AG09319 (cell line): ENCODE measurements at regions not wholly inside any gene's neighbourhood (a gene's known extent, or its start where the extent isn't known, plus 50 kb on each side); places are given as distances from the start of the nearest gene placed in this dataset.
"Not testable (repeated sequence)": the region's sequence is repeated elsewhere in the genome, so short reads cannot be mapped to it uniquely, and the experiment has no call there.

Experiments used
- DNase-seq: peaks from one replicate; pipeline ENCODE4 v3.0.0-alpha.2; 2010; ENCODE audit warnings: low read depth; ENCODE audit errors: extremely low read depth
- TF ChIP-seq, protein P1 (sequence below): IDR thresholded peaks from 2 replicates; pipeline ENCODE4 v1.5.1; 2011; ENCODE audit warnings: low read depth, mild to moderate bottlenecking, inconsistent platforms, low read length, moderate library complexity

DNA sequence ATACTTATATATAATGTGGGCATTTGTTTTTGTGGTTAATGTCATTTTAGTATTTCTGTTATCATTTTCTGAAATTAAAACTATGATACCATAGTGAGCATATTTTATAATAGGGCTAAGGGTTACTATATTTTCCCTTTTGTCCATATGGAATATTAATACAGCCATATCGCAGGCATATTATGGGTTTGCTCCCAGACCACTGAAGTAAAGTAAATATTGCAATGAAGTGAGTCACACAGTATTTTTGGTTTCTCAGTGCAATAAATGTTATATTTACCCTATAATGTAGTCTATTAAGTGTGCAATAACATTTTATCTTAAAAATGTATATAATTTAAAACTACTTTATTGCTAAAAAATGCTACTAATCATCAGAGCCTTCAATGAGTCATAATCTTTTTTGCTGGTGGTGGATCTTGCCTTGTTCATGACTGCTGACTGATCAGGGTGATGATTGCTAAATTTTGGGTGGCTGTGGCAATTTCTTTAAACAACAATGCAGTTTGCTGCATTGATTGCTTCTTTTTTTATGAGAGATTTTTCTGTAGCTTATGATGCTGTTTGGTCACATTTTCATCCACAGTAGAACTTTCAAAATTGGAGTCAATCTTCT is 1044.5 kb upstream of the NOVA1 start:
- TF ChIP-seq, protein P1, sequence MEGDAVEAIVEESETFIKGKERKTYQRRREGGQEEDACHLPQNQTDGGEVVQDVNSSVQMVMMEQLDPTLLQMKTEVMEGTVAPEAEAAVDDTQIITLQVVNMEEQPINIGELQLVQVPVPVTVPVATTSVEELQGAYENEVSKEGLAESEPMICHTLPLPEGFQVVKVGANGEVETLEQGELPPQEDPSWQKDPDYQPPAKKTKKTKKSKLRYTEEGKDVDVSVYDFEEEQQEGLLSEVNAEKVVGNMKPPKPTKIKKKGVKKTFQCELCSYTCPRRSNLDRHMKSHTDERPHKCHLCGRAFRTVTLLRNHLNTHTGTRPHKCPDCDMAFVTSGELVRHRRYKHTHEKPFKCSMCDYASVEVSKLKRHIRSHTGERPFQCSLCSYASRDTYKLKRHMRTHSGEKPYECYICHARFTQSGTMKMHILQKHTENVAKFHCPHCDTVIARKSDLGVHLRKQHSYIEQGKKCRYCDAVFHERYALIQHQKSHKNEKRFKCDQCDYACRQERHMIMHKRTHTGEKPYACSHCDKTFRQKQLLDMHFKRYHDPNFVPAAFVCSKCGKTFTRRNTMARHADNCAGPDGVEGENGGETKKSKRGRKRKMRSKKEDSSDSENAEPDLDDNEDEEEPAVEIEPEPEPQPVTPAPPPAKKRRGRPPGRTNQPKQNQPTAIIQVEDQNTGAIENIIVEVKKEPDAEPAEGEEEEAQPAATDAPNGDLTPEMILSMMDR = no peak
- DNase-seq = no peak

DNA sequence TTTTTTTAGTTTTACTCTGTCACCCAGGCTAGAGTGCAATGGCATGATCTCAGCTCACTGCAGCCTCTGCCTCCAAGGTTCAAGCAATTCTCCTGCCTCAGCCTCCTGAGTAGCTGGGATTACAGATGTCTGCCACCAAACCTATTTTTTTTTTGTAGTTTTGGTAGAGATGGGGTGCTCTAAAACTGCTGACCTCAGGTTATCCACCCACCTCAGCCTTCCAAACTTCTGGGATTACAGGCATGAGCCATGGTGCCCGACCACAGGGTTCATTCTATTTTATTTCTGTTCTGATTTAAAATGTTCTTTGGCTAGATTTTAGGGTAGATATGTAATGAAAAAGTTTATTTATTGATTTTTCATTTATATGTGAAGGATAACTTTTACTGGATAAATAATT is 1062.8 kb upstream of the NOVA1 start:
- DNase-seq = no peak

DNA sequence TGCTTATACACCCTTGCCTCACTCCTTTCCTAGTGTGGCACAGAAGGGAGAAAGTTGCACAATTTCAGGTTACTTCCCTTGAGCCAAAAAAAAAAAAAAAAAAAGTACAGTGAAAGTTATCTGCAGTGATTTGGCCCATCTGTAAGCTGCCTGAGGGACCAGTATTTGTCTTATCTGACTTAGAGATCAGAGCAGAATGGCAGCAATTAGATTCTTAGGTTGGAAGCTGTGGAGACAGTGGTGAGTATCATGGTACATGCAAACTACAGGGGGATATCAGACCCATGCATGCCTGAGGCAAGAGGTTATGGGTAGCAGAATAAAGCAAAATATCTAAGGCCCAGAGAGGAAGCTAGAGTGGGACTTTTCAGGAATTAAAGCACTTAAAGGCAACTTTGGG is 1070.7 kb upstream of the NOVA1 start:
- TF ChIP-seq, protein P1 = no peak
- no peak for DNase-seq

More for the DNA sequence above, 1062.8 kb upstream of the NOVA1 start:
- TF ChIP-seq, protein P1 = no peak

DNA sequence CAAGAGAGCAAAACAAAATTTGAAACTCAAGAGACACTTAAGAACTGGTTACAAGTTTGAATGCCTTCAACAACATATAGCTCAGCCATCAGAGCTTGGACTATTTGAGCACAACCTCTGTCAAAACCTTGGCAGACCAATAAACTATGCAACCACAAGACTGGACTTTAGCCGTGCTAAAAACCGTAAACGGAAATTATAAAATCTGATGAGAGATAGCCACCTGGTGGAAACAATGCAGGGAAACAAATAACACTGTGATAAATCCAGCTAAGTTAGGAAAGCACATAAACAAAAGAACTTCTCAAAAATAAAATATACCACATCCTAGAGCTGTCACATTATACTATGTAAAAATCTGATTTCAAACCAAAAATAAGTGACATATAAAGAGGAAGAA is 1074.2 kb upstream of the NOVA1 start:
- DNase-seq = no peak
- TF ChIP-seq, protein P1 = no peak

DNA sequence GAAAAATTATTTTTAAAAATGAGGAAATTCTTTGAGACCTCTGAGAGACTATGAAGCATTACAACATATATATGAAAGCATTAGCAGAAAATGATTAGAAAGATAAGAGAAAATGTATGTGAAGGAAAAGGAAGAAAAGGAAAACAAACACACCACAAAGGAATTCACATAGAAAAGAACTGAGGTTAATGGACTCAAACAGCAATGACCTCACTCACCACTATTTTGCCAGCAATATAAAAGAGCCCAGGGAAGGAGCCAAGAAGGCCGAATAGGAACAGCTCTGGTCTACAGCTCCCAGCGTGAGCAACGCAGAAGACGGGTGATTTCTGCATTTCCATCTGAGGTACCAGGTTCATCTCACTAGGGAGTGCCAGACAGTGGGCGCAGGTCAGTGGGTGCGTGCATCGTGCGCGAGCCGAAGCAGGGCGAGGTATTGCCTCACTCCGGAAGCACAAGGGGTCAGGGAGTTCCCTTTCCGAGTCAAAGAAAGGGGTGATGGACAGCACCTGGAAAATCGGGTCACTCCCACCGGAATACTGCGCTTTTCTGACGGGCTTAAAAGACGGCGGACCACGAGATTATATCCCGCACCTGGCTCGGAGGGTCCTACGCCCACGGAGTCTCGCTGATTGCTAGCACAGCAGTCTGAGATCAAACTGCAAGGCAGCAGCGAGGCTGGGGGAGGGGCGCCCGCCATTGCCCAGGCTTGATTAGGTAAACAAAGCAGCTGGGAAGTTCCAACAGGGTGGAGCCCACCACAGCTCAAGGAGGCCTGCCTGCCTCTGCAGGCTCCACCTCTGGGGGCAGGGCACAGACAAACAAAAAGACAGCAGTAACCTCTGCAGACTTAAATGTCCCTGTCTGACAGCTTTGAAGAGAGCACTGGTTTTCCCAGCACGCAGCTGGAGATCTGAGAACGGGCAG is 1075.2 kb upstream of the NOVA1 start:
- DNase-seq = not testable (repeated sequence)

DNA sequence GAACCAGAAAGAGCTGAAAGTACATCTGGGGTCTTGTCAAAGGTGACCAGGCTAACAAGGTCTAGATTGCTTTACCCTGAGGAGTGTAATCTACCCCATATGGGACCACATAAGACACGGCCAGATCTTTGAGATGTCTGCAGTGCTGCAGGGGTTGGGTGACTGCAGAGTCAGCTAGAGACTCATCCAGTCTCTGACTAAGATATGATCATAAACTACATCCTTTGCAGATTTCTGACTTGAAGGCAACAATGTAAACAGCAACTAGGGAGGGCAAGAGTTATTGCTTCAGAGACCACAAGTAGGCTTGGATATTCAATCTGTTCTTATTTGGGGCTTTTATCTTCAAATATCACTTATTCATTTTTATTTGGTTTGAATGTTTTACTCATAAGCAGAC is 1080.5 kb upstream of the FOXG1 start:
- DNase-seq = no peak
- TF ChIP-seq, protein P1 = no peak

DNA sequence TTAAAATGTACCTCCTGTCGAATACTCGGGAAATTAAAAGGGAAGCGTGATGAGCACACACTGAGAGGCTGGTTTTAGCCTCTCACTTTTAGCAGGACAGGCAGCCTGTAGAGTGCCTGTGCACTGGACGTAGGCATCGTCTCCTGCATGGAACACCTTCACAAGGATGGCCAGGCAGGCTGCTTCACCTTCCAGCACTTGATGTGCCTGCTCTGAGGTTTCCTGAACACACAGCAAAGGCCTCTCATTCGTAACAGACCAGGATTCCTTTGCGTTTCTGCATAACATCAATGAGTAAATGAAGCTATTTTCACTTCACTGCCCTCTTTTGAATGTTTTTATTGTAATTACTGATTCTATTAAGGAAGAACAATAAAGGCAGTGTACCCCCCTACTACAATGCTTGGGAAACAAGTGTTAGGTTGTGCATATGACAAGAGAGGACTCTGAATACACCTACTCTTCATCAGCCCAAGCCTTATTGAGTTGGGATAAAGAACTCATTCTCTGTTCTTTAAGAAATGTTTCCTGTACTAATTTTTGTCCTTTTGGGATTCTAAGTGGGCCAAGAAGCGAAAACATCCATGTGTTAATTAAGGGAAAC is 1077.6 kb upstream of the FOXG1 start:
- TF ChIP-seq, protein P1 = no peak
- no peak for DNase-seq
